ENCODE measurements at regions not wholly inside any gene's neighbourhood (a gene's known extent, or its start where the extent isn't known, plus 50 kb on each side); places are given as distances from the start of the nearest gene placed in this dataset.

DNA sequence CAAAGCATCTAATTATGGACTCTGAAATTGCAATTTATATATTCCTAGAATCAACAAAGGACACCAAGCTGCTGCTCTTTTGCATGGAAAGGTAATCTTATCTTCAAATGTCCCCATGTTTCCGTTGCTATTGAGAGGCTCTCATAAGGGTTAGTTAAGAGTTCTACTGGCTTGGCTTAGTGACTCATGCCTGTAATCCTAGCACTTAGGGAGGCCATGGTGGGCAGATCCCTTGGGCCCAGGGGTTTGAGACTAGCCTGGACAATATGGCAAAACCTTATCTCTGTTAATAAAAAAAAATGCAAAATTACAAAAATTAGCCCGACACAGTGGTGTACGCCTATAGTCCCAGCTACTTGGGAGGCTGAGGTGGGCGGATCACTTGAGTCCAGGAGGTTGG is 93.4 kb upstream of the RAPGEF2 start:
- TF ChIP-seq, protein P1, sequence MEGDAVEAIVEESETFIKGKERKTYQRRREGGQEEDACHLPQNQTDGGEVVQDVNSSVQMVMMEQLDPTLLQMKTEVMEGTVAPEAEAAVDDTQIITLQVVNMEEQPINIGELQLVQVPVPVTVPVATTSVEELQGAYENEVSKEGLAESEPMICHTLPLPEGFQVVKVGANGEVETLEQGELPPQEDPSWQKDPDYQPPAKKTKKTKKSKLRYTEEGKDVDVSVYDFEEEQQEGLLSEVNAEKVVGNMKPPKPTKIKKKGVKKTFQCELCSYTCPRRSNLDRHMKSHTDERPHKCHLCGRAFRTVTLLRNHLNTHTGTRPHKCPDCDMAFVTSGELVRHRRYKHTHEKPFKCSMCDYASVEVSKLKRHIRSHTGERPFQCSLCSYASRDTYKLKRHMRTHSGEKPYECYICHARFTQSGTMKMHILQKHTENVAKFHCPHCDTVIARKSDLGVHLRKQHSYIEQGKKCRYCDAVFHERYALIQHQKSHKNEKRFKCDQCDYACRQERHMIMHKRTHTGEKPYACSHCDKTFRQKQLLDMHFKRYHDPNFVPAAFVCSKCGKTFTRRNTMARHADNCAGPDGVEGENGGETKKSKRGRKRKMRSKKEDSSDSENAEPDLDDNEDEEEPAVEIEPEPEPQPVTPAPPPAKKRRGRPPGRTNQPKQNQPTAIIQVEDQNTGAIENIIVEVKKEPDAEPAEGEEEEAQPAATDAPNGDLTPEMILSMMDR (IDR thresholded peaks at IDR 0.05), result no peak
- H3K4me1 Mint-ChIP-seq, result no peaks in the 10 kb centered on the region
- H3K27ac ChIP-seq (ENCODE audit: low read depth in 1 of 2, low read length in 2 of 2), result no peak overlapping the region
- no peak overlapping the region for H2AFZ ChIP-seq (ENCODE audit: insufficient read depth, low read depth, low read length, poor library complexity, severe bottlenecking)
- H4K20me1 ChIP-seq (ENCODE audit: insufficient read depth, low read length), result no peaks in the 10 kb centered on the region
- H3K9me3 Mint-ChIP-seq, result peaks cover 0 to 2% (median 0%) of the 10 kb centered on the region in 7 donors
- no peak overlapping the region for H3K4me3 Mint-ChIP-seq
- no peak overlapping the region for H3K4me3 ChIP-seq (replicated peaks in 1 of 3; ENCODE audit: low read depth in 2 of 3, low read length in 3 of 3)
- no peak overlapping the region for H3K4me2 ChIP-seq (replicated peaks; ENCODE audit: extremely low read depth, low read length, poor library complexity, severe bottlenecking)
- H3K27me3 Mint-ChIP-seq (ENCODE audit: low read depth in 3 of 3), result no peaks in the 10 kb centered on the region
- no peaks in the 10 kb centered on the region for H3K4me1 ChIP-seq (ENCODE audit: control insufficient read depth in 1 of 2, insufficient read depth in 2 of 2, low read length in 2 of 2)
- 100% methylated on average over 1 of the region's 4 CpGs for WGBS (ENCODE audit: insufficient coverage)
- H3K27me3 ChIP-seq (ENCODE audit: control insufficient read depth in 2 of 2, insufficient read depth in 2 of 2, low read length in 2 of 2), result no peaks in the 10 kb centered on the region
- no peak overlapping the region for H3K9ac ChIP-seq (ENCODE audit: insufficient read depth, low read length, poor library complexity, severe bottlenecking)
- intact Hi-C loops (cut with micrococcal nuclease), result no loop called here
- H3K36me3 ChIP-seq (replicated peaks in 1 of 2; ENCODE audit: control insufficient read depth in 1 of 2, insufficient read depth in 2 of 2, low read length in 2 of 2), result no peaks in the 10 kb centered on the region
- no peak overlapping the region for H3K27ac Mint-ChIP-seq
- no peak for DNase-seq
- H3K36me3 Mint-ChIP-seq, result no peaks in the 10 kb centered on the region
- H3K9me3 ChIP-seq (replicated peaks in 1 of 2; ENCODE audit: control insufficient read depth in 1 of 2, insufficient read depth in 1 of 2, low read length in 2 of 2), result no peaks in the 10 kb centered on the region
- H3K79me2 ChIP-seq (ENCODE audit: insufficient read depth, low read length), result no peaks in the 10 kb centered on the region

- no peaks in the 10 kb centered on the region for H3K27me3 ChIP-seq (ENCODE audit: control insufficient read depth in 2 of 2, insufficient read depth in 2 of 2, low read length in 2 of 2)
- no peaks in the 10 kb centered on the region for H3K4me1 ChIP-seq (ENCODE audit: control insufficient read depth in 1 of 2, insufficient read depth in 2 of 2, low read length in 2 of 2)
- H3K9me3 ChIP-seq (replicated peaks in 1 of 2; ENCODE audit: control insufficient read depth in 1 of 2, insufficient read depth in 1 of 2, low read length in 2 of 2), result no peaks in the 10 kb centered on the region
- no peak overlapping the region for H2AFZ ChIP-seq (ENCODE audit: insufficient read depth, low read depth, low read length, poor library complexity, severe bottlenecking)
- H3K4me1 Mint-ChIP-seq, result no peaks in the 10 kb centered on the region
- 100% methylated on average over 2 of the region's 3 CpGs for WGBS (ENCODE audit: insufficient coverage)
- no peaks in the 10 kb centered on the region for H3K36me3 Mint-ChIP-seq
- peaks cover 0 to 2% (median 0%) of the 10 kb centered on the region in 7 donors for H3K9me3 Mint-ChIP-seq
- no peaks in the 10 kb centered on the region for H3K79me2 ChIP-seq (ENCODE audit: insufficient read depth, low read length)
- no peaks in the 10 kb centered on the region for H4K20me1 ChIP-seq (ENCODE audit: insufficient read depth, low read length)
- intact Hi-C loops (cut with micrococcal nuclease), result no loop called here
- no peaks in the 10 kb centered on the region for H3K27me3 Mint-ChIP-seq (ENCODE audit: low read depth in 3 of 3)
- H3K4me3 Mint-ChIP-seq, result no peak overlapping the region
- H3K36me3 ChIP-seq (replicated peaks in 1 of 2; ENCODE audit: control insufficient read depth in 1 of 2, insufficient read depth in 2 of 2, low read length in 2 of 2), result no peaks in the 10 kb centered on the region
- H3K9ac ChIP-seq (ENCODE audit: insufficient read depth, low read length, poor library complexity, severe bottlenecking), result no peak overlapping the region
- no peak overlapping the region for H3K4me3 ChIP-seq (replicated peaks in 1 of 3; ENCODE audit: low read depth in 2 of 3, low read length in 3 of 3)
- H3K4me2 ChIP-seq (replicated peaks; ENCODE audit: extremely low read depth, low read length, poor library complexity, severe bottlenecking), result no peak overlapping the region
- no peak for DNase-seq
- TF ChIP-seq, protein P1 (IDR thresholded peaks at IDR 0.05), result no peak
- H3K27ac Mint-ChIP-seq, result peak overlapping the region in 1 of 7 donors; percentile 24
- H3K27ac ChIP-seq (ENCODE audit: low read depth in 1 of 2, low read length in 2 of 2), result no peak overlapping the region
Measured at GRCh38 chr4:159010100-159010499, 92.8 kb upstream of the RAPGEF2 start.
